HL-60 (cell line): ENCODE measurements at regions not wholly inside any gene's neighbourhood (a gene's known extent, or its start where the extent isn't known, plus 50 kb on each side); places are given as distances from the start of the nearest gene placed in this dataset.

Experiments used
- POLR2AphosphoS5 ChIP-seq: IDR thresholded peaks from 2 replicates; pipeline ENCODE4 v1.6.1; 2012; ENCODE audit warnings: low read depth
- TF ChIP-seq, protein P1 (sequence below): IDR thresholded peaks from one replicate; pipeline ENCODE4 v1.5.1; 2011; ENCODE audit warnings: low read length, control low read depth, inconsistent platforms; ENCODE audit not compliant: insufficient read depth

DNA sequence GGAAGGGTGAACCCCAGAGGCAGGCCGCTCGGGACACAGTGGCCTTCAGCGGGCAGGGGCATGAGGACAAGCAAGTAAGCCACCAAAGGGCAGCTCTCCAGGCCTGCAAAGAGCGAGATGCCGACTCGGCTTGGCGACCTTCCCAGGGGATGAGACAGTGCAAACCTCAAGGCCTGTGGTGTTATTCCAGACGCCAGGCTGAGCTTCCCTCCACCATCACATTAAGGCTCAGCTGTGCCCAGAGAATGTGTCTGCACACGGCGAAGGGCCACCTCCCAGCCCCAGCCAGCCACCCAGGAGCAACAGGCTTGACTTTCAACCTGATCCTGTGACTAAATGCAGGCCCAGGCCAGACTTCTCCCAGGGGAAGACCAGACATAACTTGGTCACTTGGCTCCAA is 251.4 kb downstream of the SOX9 start:
- TF ChIP-seq, protein P1, sequence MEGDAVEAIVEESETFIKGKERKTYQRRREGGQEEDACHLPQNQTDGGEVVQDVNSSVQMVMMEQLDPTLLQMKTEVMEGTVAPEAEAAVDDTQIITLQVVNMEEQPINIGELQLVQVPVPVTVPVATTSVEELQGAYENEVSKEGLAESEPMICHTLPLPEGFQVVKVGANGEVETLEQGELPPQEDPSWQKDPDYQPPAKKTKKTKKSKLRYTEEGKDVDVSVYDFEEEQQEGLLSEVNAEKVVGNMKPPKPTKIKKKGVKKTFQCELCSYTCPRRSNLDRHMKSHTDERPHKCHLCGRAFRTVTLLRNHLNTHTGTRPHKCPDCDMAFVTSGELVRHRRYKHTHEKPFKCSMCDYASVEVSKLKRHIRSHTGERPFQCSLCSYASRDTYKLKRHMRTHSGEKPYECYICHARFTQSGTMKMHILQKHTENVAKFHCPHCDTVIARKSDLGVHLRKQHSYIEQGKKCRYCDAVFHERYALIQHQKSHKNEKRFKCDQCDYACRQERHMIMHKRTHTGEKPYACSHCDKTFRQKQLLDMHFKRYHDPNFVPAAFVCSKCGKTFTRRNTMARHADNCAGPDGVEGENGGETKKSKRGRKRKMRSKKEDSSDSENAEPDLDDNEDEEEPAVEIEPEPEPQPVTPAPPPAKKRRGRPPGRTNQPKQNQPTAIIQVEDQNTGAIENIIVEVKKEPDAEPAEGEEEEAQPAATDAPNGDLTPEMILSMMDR: no peak
- TF ChIP-seq POLR2AphosphoS5: no peak
